ENCODE measurements at regions not wholly inside any gene's neighbourhood (a gene's known extent, or its start where the extent isn't known, plus 50 kb on each side); places are given as distances from the start of the nearest gene placed in this dataset.

DNA sequence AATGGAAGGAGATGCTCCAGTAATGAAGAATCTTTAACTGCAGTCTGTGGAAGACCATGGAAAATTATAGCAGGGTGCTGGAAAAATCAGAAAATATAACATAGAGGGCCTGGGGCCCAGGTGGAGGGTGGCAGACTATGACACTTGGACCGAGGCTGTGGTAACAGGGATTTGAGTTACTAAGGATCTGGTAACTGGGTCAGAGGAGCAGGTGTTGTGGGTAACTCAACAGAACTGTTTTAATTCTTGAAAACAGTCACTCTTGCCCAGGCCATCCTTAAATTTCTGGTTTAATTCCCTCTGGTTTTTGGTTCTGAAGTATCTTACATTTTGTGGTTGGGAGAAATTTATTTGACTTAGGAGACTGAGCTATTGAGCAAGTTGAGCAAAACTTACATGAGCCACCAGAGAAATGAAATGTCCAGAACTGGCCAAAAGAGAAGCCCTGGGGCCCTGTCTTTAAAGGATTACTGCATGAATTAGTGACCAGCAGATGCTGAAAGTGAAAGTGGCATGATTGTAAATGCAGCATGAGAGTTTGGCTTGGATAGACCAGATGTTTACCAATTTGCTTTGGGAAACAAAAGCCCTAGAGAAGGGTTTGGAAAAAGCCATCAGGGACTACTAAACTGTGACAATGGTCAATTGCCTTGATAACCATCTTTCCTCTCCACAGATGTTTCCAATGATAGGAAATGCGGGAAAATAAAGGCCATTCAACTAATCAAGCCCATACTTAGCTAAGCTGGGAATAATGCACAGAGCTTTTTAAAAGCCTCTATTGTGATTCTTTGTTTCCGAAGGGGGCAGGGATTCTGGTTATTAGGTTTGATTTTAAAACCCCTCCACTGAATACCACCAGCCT, 374.9 kb upstream of the TGFBR2 start:
- no peak for TF ChIP-seq CTCF (IDR thresholded peaks at IDR 0.05)
- H3K4me3 ChIP-seq (ENCODE audit: low read depth in 1 of 2, low read length in 1 of 2): no peak overlapping the region
- H3K9me3 ChIP-seq: no peaks in the 10 kb centered on the region
- no peak overlapping the region for H3K27ac ChIP-seq
- no peaks in the 10 kb centered on the region for H3K36me3 ChIP-seq
- peaks cover 3 to 22% of the 10 kb centered on the region in 2 experiments for H3K4me1 ChIP-seq (ENCODE audit: control insufficient read depth in 1 of 2, insufficient read depth in 1 of 2, low read depth in 1 of 2, low read length in 1 of 2)
- H3K27me3 ChIP-seq: no peaks in the 10 kb centered on the region

DNA sequence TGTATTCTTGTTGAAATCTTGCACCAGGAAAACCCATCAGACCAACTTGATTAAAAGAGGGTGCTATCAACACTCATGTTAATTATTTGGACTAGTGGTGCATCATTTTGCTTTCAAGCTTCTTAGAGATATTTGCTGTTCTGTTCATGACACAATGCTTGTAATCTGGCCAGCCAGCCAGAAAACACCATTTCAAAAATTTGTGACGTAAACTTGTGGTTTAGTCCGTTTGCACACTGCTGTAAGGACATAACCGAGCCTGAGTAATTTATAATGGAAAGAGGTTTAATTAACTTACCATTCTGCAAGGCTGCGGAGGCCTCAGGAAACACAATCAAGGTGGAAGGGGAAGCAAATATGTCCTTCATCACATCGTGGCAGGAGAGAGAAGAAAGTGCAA, 374.3 kb upstream of the TGFBR2 start:
- Histone ChIP-seq H3K4me1 (ENCODE audit: control insufficient read depth in 1 of 2, insufficient read depth in 1 of 2, low read depth in 1 of 2, low read length in 1 of 2) (peaks cover 3 to 22% of the 10 kb centered on the region in 2 experiments), H3K4me3 (ENCODE audit: low read depth in 1 of 2, low read length in 1 of 2) (no peak overlapping the region), H3K27me3 (no peaks in the 10 kb centered on the region), H3K36me3 (no peaks in the 10 kb centered on the region), H3K27ac (no peak overlapping the region), H3K9me3 (no peaks in the 10 kb centered on the region)
- no peak for TF ChIP-seq CTCF (IDR thresholded peaks at IDR 0.05)

DNA sequence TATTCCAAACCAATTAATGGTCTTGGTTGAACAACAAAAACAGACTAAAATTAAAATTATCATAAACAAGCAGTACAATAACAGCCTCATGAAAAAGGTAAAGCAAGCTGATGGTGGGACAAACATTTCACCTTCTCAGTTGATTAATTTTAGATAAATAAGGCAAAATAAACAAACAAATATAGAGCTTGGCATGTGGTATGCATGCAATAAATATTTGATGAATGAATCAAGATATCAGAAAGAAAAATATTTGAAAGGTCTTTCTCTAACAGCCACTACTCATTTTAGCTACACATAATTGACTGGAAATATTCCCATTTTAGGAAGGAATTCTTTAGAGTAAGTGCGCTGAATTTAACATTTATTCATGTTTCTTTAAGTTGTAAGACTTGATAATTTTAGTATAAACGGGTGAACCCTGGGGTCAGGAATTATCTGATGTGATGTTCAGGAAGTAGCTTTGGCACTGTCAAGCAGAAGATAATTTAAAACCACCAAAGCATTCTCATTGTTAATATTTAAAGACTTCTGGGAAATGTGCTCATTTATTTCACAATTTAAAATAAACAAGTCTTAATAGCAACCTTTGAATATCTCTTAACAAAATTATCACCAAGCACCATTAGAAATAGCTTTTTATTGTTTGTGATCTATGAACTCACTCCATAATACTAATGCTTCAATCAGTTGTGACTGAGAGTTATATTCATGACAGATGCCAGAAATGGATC, 372.3 kb upstream of the TGFBR2 start:
- no peaks in the 10 kb centered on the region for H3K9me3 ChIP-seq
- TF ChIP-seq CTCF (IDR thresholded peaks at IDR 0.05): no peak
- no peaks in the 10 kb centered on the region for H3K27me3 ChIP-seq
- no peak overlapping the region for H3K4me3 ChIP-seq (ENCODE audit: low read depth in 1 of 2, low read length in 1 of 2)
- no peak overlapping the region for H3K27ac ChIP-seq
- peaks cover 0 to 15% of the 10 kb centered on the region in 2 experiments for H3K4me1 ChIP-seq (ENCODE audit: control insufficient read depth in 1 of 2, insufficient read depth in 1 of 2, low read depth in 1 of 2, low read length in 1 of 2)
- H3K36me3 ChIP-seq: no peaks in the 10 kb centered on the region

DNA sequence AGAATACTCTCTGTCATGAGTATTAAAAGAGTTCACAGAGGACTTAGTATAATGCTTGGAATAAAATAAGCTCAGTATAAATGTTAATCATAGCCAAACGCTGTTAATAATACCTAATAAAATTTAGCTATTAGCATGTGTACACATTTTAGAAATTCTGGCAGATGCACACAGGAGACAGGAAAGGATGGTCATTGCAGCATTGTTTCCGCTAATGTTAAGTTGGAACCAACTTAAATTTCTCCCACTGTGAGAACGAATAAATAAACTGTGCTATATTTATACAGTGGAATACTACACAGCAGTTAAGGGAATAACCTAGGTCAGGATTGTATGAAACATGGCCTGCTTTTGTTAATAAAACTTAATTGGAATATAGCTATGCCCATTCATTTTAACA, 370.4 kb upstream of the TGFBR2 start:
- Histone ChIP-seq H3K4me3 (ENCODE audit: low read depth in 1 of 2, low read length in 1 of 2) (no peak overlapping the region), H3K4me1 (ENCODE audit: control insufficient read depth in 1 of 2, insufficient read depth in 1 of 2, low read depth in 1 of 2, low read length in 1 of 2) (peaks cover 0 to 15% of the 10 kb centered on the region in 2 experiments)

DNA sequence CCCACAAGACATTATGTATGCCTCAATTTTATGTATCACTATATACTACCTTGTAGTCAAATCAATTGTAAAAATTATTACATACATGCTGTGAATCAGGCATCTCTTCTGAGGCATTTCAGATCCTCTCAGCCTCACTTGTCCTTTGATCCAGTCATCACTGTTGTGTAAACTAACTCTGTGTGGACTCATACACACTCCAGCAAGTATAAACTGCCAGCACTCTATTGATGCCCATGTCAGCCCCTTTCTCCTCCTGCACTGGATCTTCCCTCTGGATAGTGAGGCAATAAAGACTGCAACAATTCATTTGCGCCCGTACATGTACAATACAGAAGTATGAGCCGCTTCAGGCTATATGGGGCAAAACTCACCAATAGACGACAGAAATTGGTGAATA, 364.7 kb upstream of the TGFBR2 start:
- H3K27ac ChIP-seq: no peak overlapping the region
- H3K27me3 ChIP-seq: no peaks in the 10 kb centered on the region
- no peak overlapping the region for H3K4me3 ChIP-seq (ENCODE audit: low read depth in 1 of 2, low read length in 1 of 2)
- no peaks in the 10 kb centered on the region for H3K4me1 ChIP-seq (ENCODE audit: control insufficient read depth in 1 of 2, insufficient read depth in 1 of 2, low read depth in 1 of 2, low read length in 1 of 2)
- H3K36me3 ChIP-seq: no peaks in the 10 kb centered on the region
- TF ChIP-seq CTCF (IDR thresholded peaks at IDR 0.05): no peak
- H3K9me3 ChIP-seq: no peaks in the 10 kb centered on the region

More for the DNA sequence above, 370.4 kb upstream of the TGFBR2 start:
- H3K36me3 ChIP-seq: no peaks in the 10 kb centered on the region
- H3K27me3 ChIP-seq: no peaks in the 10 kb centered on the region
- H3K9me3 ChIP-seq: no peaks in the 10 kb centered on the region
- H3K27ac ChIP-seq: no peak overlapping the region
- no peak for TF ChIP-seq CTCF (IDR thresholded peaks at IDR 0.05)
